KMS-11 (cell line): ENCODE measurements at regions not wholly inside any gene's neighbourhood (a gene's known extent, or its start where the extent isn't known, plus 50 kb on each side); places are given as distances from the start of the nearest gene placed in this dataset.

Experiments
- H2AFZ ChIP-seq: fragments of 200-600 bp; sonication (generic); 2 replicates; pipeline ENCODE4 v1.6.1; 2016; ENCODE audit warnings: antibody characterized with exemption, mixed run types, low read depth
- H3K27ac ChIP-seq: fragments of 200-600 bp; sonication (generic); 2 replicates; pipeline ENCODE4 v1.6.1; 2016; ENCODE audit warnings: mild to moderate bottlenecking, mixed run types
- H3K27me3 ChIP-seq: fragments of 200-600 bp; sonication (generic); 2 replicates; pipeline ENCODE4 v1.6.1; 2017; ENCODE audit warnings: mild to moderate bottlenecking, low read depth, mixed run types, moderate library complexity; ENCODE audit not compliant: insufficient read depth
- H3K36me3 ChIP-seq: fragments of 200-600 bp; sonication (generic); 2 replicates; pipeline ENCODE4 v1.6.1; 2017; ENCODE audit warnings: mild to moderate bottlenecking, mixed run types; ENCODE audit not compliant: insufficient read depth
- H3K4me1 ChIP-seq: fragments of 200-600 bp; sonication (generic); 2 replicates; pipeline ENCODE4 v1.6.1; 2016; ENCODE audit warnings: mild to moderate bottlenecking, low read depth, mixed run types; ENCODE audit not compliant: poor library complexity, severe bottlenecking
- H3K4me2 ChIP-seq: fragments of 200-600 bp; sonication (generic); 2 replicates; pipeline ENCODE4 v1.7.0; 2016; ENCODE audit warnings: mild to moderate bottlenecking, mixed run types
- H3K4me3 ChIP-seq: fragments of 200-600 bp; sonication (generic); IDR thresholded peaks from 2 replicates; pipeline ENCODE4 v1.6.1; 2017; ENCODE audit warnings: low read depth, low read length, mixed read lengths; ENCODE audit not compliant: insufficient read depth
- H3K79me2 ChIP-seq: fragments of 200-600 bp; sonication (generic); 2 replicates; pipeline ENCODE4 v1.6.1; 2016; ENCODE audit warnings: low read depth, mixed run types; ENCODE audit not compliant: insufficient read depth
- H3K9ac ChIP-seq: fragments of 200-600 bp; sonication (generic); 2 replicates; pipeline ENCODE4 v1.6.1; 2016; ENCODE audit warnings: mild to moderate bottlenecking, mixed run types
- H4K20me1 ChIP-seq: fragments of 200-600 bp; sonication (generic); 2 replicates; pipeline ENCODE4 v1.6.1; 2016; ENCODE audit warnings: mild to moderate bottlenecking, mixed run types; ENCODE audit not compliant: insufficient read depth
- CTCF ChIP-seq: fragments of 200-600 bp; sonication (generic); conservative IDR thresholded peaks from 2 replicates; pipeline ENCODE4 v1.6.1; 2017; ENCODE audit warnings: low read depth, mild to moderate bottlenecking, antibody characterized with exemption, low read length, moderate library complexity, mixed read lengths

GRCh38 chr5:106976363-106976762, 694.4 kb downstream of the EFNA5 start:
- Histone ChIP-seq H3K27me3 (no peaks in the 10 kb centered on the region), H3K9ac (no peak overlapping the region), H3K27ac (no peak overlapping the region), H3K4me2 (no peak overlapping the region), H3K36me3 (no peaks in the 10 kb centered on the region), H4K20me1 (no peaks in the 10 kb centered on the region), H2AFZ (no peak overlapping the region), H3K4me3 (no peak overlapping the region), H3K79me2 (no peaks in the 10 kb centered on the region), H3K4me1 (no peaks in the 10 kb centered on the region)
- TF ChIP-seq CTCF: no peak

- Histone ChIP-seq H3K27ac (no peak overlapping the region), H3K9ac (no peak overlapping the region), H3K36me3 (no peaks in the 10 kb centered on the region), H3K4me1 (no peaks in the 10 kb centered on the region), H3K27me3 (no peaks in the 10 kb centered on the region), H3K79me2 (no peaks in the 10 kb centered on the region), H3K4me2 (no peak overlapping the region), H4K20me1 (no peaks in the 10 kb centered on the region), H2AFZ (no peak overlapping the region), H3K4me3 (no peak overlapping the region)
- no peak for TF ChIP-seq CTCF
These were observed 696.5 kb downstream of the EFNA5 start for GRCh38 chr5:106974272-106974671.

DNA sequence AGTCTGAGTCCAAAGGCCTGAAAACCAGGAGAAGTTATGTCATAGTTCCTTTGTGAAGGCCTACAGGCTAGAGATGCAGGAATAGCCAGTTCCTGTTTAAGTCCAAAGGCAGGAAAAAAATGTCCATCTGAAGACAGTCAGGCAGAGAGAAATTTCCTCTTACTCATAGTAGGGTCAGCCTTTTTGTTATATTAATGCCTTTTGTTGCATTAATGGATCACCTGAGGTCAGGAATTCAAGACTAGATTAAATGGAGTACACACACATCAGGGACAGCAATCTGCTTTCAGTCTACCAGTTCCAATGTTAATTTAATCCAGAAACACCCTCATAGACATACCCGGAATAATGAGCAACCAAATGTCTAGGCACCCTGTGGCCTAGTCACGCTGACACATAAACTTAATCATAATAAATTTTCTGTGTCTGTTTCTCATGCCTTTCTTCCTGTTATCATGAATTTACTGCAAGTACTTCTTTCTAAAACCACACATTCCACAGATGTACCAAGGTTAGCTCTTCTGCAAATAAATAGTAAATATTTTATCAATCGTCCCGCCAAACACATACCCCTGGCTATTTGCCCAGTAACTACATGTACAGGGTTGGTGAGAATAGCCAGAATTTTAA, 703.9 kb downstream of the EFNA5 start:
- no peak overlapping the region for H2AFZ ChIP-seq
- TF ChIP-seq CTCF: no peak
- H3K27ac ChIP-seq: no peak overlapping the region

GRCh38 chr5:106964132-106964531, 706.6 kb downstream of the EFNA5 start:
- Histone ChIP-seq H4K20me1 (no peaks in the 10 kb centered on the region), H3K4me1 (no peaks in the 10 kb centered on the region), H2AFZ (no peak overlapping the region), H3K4me2 (no peak overlapping the region), H3K4me3 (no peak overlapping the region), H3K27ac (no peak overlapping the region), H3K9ac (no peak overlapping the region), H3K36me3 (no peaks in the 10 kb centered on the region), H3K27me3 (no peaks in the 10 kb centered on the region), H3K79me2 (no peaks in the 10 kb centered on the region)
- TF ChIP-seq CTCF: no peak

More for the DNA sequence above, 703.9 kb downstream of the EFNA5 start:
- Histone ChIP-seq H3K4me1 (no peaks in the 10 kb centered on the region), H3K9ac (no peak overlapping the region), H3K27me3 (no peaks in the 10 kb centered on the region), H3K4me3 (no peak overlapping the region), H3K79me2 (no peaks in the 10 kb centered on the region), H3K36me3 (no peaks in the 10 kb centered on the region), H3K4me2 (no peak overlapping the region), H4K20me1 (no peaks in the 10 kb centered on the region)
